H1 (cell line): ENCODE measurements at regions not wholly inside any gene's neighbourhood (a gene's known extent, or its start where the extent isn't known, plus 50 kb on each side); places are given as distances from the start of the nearest gene placed in this dataset.

Source experiments
- CTCF ChIA-PET: fragments of 300-600 bp; sonication (Branson Sonifier 250); formaldehyde crosslinking; loops from one replicate; lab custom pipeline; 2021; ENCODE audit not compliant: partially characterized antibody; lab: Charles Lee
- POLR2A ChIA-PET: fragments of 300-600 bp; sonication (Branson Sonifier 250); formaldehyde crosslinking; loops from one replicate; lab custom pipeline; 2021; ENCODE audit warnings: inconsistent platforms; ENCODE audit not compliant: partially characterized antibody; lab: Charles Lee
- DNase-seq, 2 experiments: peaks; one replicate each; pipeline versions ENCODE4 v3.0.0 to v3.0.0-alpha.2; 2010 to 2022; ENCODE audit warnings: low spot score in 2 of 2, low read depth in 1 of 2, mixed read lengths in 1 of 2
- FAIRE-seq: peaks from 2 replicates; lab custom pipeline; 2011; peaks lifted over from hg19 to GRCh38; lab: Jason Lieb, UNC
- H2AFZ ChIP-seq: 2 replicates; pipeline ENCODE4 v1.8.1; 2012; ENCODE audit warnings: low read length, inconsistent platforms
- H2AK5ac ChIP-seq: 2 replicates; pipeline ENCODE4 v1.6.1; 2013; ENCODE audit warnings: low read depth, low read length
- H2BK120ac ChIP-seq: replicated peaks from 2 replicates; pipeline ENCODE3; 2013; ENCODE audit warnings: low read depth, low read length, inconsistent platforms
- H2BK12ac ChIP-seq: 2 replicates; pipeline ENCODE4 v1.6.1; 2013; ENCODE audit warnings: low read depth, low read length
- H2BK15ac ChIP-seq: 2 replicates; pipeline ENCODE4 v1.6.1; 2013; ENCODE audit warnings: low read length
- H2BK20ac ChIP-seq: 2 replicates; pipeline ENCODE4 v1.6.1; 2013; ENCODE audit warnings: low read length
- H2BK5ac ChIP-seq: 2 replicates; pipeline ENCODE4 v1.6.1; 2013; ENCODE audit warnings: low read depth, low read length
- H3K14ac ChIP-seq: 2 replicates; pipeline ENCODE4 v1.6.1; 2013; ENCODE audit warnings: inconsistent platforms; ENCODE audit not compliant: insufficient read length
- H3K18ac ChIP-seq: 2 replicates; pipeline ENCODE4 v1.6.1; 2013; ENCODE audit warnings: low read length; ENCODE audit errors: extremely low read depth
- H3K23ac ChIP-seq: 2 replicates; pipeline ENCODE4 v1.6.1; 2013; ENCODE audit warnings: inconsistent platforms; ENCODE audit not compliant: insufficient read length
- H3K23me2 ChIP-seq: 2 replicates; pipeline ENCODE4 v1.6.1; 2013; ENCODE audit warnings: low read depth, low read length
- H3K27ac ChIP-seq: 2 replicates; pipeline ENCODE4 v1.6.1; 2011; ENCODE audit warnings: low read depth, low read length, inconsistent platforms
- H3K27me3 ChIP-seq, 4 experiments: replicated peaks in 1 of 4; 1 replicate in 1 of 4; 2 replicates in 3 of 4; pipeline versions ENCODE4 v1.6.1 to v1.8.1; 2011 to 2013; ENCODE audit warnings: low read length in 3 of 4, mild to moderate bottlenecking in 3 of 4, inconsistent platforms in 2 of 4, mixed read lengths in 2 of 4, moderate library complexity in 1 of 4; ENCODE audit not compliant: control insufficient read depth in 3 of 4, insufficient read depth in 3 of 4; ENCODE audit errors: extremely low read depth in 1 of 4
- H3K36me3 ChIP-seq, 4 experiments: 2 replicates each; pipeline versions ENCODE4 v1.6.1 to v1.8.1; 2011 to 2013; ENCODE audit warnings: mild to moderate bottlenecking in 4 of 4, low read length in 3 of 4, moderate library complexity in 2 of 4, control low read depth in 1 of 4, inconsistent platforms in 1 of 4; ENCODE audit not compliant: insufficient read depth in 4 of 4, control insufficient read depth in 2 of 4
- H3K4ac ChIP-seq: replicated peaks from 2 replicates; pipeline ENCODE3; 2013; ENCODE audit warnings: low read length, low read depth, mixed read lengths, inconsistent platforms; ENCODE audit not compliant: insufficient read length
- H3K4me1 ChIP-seq, 4 experiments: replicated peaks in 1 of 4; 1 replicate in 1 of 4; 2 replicates in 3 of 4; pipeline versions ENCODE4 v1.6.1 to v1.8.1; 2011 to 2013; ENCODE audit warnings: low read length in 3 of 4, inconsistent platforms in 2 of 4, mixed read lengths in 1 of 4; ENCODE audit not compliant: insufficient read depth in 4 of 4, control insufficient read depth in 3 of 4
- H3K4me2 ChIP-seq, 2 experiments: 2 replicates each; pipeline versions ENCODE4 v1.6.1 to v1.8.1; 2011 to 2013; ENCODE audit warnings: low read depth in 2 of 2, low read length in 2 of 2, control low read depth in 1 of 2, inconsistent platforms in 1 of 2, mild to moderate bottlenecking in 1 of 2; ENCODE audit not compliant: insufficient read depth in 1 of 2
- H3K4me3 ChIP-seq, 4 experiments: fragments of 200-600, 300-600 bp in 1 of 4; sonication (generic), shearing (Covaris generic), sonication (Bioruptor Twin) in 1 of 4; 2 replicates each; pipeline versions ENCODE4 v1.5.1 to v1.8.1; 2011 to 2016; ENCODE audit warnings: low read length in 4 of 4, low read depth in 3 of 4, control low read depth in 2 of 4, inconsistent platforms in 2 of 4, mild to moderate bottlenecking in 2 of 4, mixed read lengths in 1 of 4, moderate library complexity in 1 of 4; ENCODE audit not compliant: insufficient read depth in 2 of 4; ENCODE audit errors: extremely low read depth in 1 of 4
- H3K56ac ChIP-seq: replicated peaks from 2 replicates; pipeline ENCODE3; 2013; ENCODE audit warnings: low read depth, mild to moderate bottlenecking, mixed read lengths, low read length, inconsistent platforms; ENCODE audit not compliant: insufficient read length
- H3K79me1 ChIP-seq: 2 replicates; pipeline ENCODE4 v1.6.1; 2013; ENCODE audit warnings: low read depth, low read length, control low read depth
- H3K79me2 ChIP-seq, 2 experiments: 2 replicates each; pipeline versions ENCODE4 v1.6.1 to v1.8.1; 2012 to 2013; ENCODE audit warnings: low read length in 2 of 2, mild to moderate bottlenecking in 2 of 2, inconsistent platforms in 1 of 2; ENCODE audit not compliant: insufficient read depth in 2 of 2, control insufficient read depth in 1 of 2
- H3K9ac ChIP-seq, 4 experiments: replicated peaks in 1 of 4; 1 replicate in 1 of 4; 2 replicates in 3 of 4; pipeline versions ENCODE4 v1.6.1 to v1.8.1; 2011 to 2013; ENCODE audit warnings: low read depth in 3 of 4, low read length in 3 of 4, control low read depth in 2 of 4, mild to moderate bottlenecking in 2 of 4, moderate library complexity in 2 of 4, inconsistent platforms in 1 of 4; ENCODE audit errors: extremely low read depth in 1 of 4
- H3K9me3 ChIP-seq, 2 experiments: 2 replicates each; pipeline versions ENCODE4 v1.6.1 to v1.8.1; 2012 to 2013; ENCODE audit warnings: mild to moderate bottlenecking in 2 of 2, moderate library complexity in 2 of 2, control low read depth in 1 of 2, inconsistent platforms in 1 of 2, low read depth in 1 of 2, low read length in 1 of 2, mixed read lengths in 1 of 2; ENCODE audit not compliant: insufficient read depth in 2 of 2
- H4K20me1 ChIP-seq, 2 experiments: replicated peaks in 1 of 2; 2 replicates each; pipeline versions ENCODE3 to v1.8.1; 2011 to 2013; ENCODE audit warnings: inconsistent platforms in 2 of 2, low read length in 2 of 2, mild to moderate bottlenecking in 1 of 2; ENCODE audit not compliant: insufficient read depth in 2 of 2, control insufficient read depth in 1 of 2
- H4K5ac ChIP-seq: 2 replicates; pipeline ENCODE4 v1.6.1; 2013; ENCODE audit warnings: low read length, low read depth, mixed read lengths, inconsistent platforms; ENCODE audit not compliant: insufficient read length
- H4K8ac ChIP-seq: 2 replicates; pipeline ENCODE4 v1.8.0; 2013; ENCODE audit warnings: mild to moderate bottlenecking, moderate library complexity, low read length, inconsistent platforms; ENCODE audit not compliant: insufficient read depth; ENCODE audit errors: extremely low read depth
- H4K91ac ChIP-seq: replicated peaks from 2 replicates; pipeline ENCODE3; 2013; ENCODE audit warnings: low read length, mixed read lengths, inconsistent platforms; ENCODE audit not compliant: insufficient read length
- CHD1 ChIP-seq: IDR thresholded peaks from 2 replicates; pipeline ENCODE4 v1.6.1; 2012; ENCODE audit warnings: low read depth, low read length, improper control_type of control experiment
- MAFK ChIP-seq: IDR thresholded peaks from 2 replicates; pipeline ENCODE4 v1.6.1; 2012; ENCODE audit warnings: low read depth, mild to moderate bottlenecking, improper control_type of control experiment, low read length
- POLR2A ChIP-seq, 2 experiments: IDR thresholded peaks; 1 replicate in 1 of 2; 2 replicates in 1 of 2; pipeline ENCODE4 v1.6.1; 2011; ENCODE audit warnings: low read depth in 2 of 2, low read length in 2 of 2, mild to moderate bottlenecking in 2 of 2; ENCODE audit errors: control extremely low read depth in 1 of 2
- POU5F1 ChIP-seq: IDR thresholded peaks from 2 replicates; pipeline ENCODE4 v1.6.1; 2011; ENCODE audit warnings: low read depth, mild to moderate bottlenecking, low read length, moderate library complexity
- RAD21 ChIP-seq, 2 experiments: IDR thresholded peaks in 1 of 2; conservative IDR thresholded peaks in 1 of 2; 2 replicates each; pipeline ENCODE4 v1.6.1; 2011; ENCODE audit warnings: low read depth in 2 of 2, low read length in 2 of 2, improper control_type of control experiment in 1 of 2, inconsistent platforms in 1 of 2, mild to moderate bottlenecking in 1 of 2, moderate library complexity in 1 of 2
- SIN3A ChIP-seq, 2 experiments: IDR thresholded peaks in 1 of 2; conservative IDR thresholded peaks in 1 of 2; 2 replicates each; pipeline ENCODE4 v1.6.1; 2011 to 2012; ENCODE audit warnings: low read length in 2 of 2, improper control_type of control experiment in 1 of 2, low read depth in 1 of 2, mild to moderate bottlenecking in 1 of 2
- SIRT6 ChIP-seq: IDR thresholded peaks from one replicate; pipeline ENCODE4 v1.7.1; 2012; ENCODE audit warnings: low read length, inconsistent platforms
- SRF ChIP-seq: IDR thresholded peaks from 2 replicates; pipeline ENCODE4 v1.6.1; 2011; ENCODE audit warnings: mild to moderate bottlenecking, low read depth, low read length, moderate library complexity
- USF2 ChIP-seq: IDR thresholded peaks from 2 replicates; pipeline ENCODE4 v1.6.1; 2011; ENCODE audit warnings: low read length, improper control_type of control experiment
- WGBS, 2 experiments: shearing (Covaris generic) in 1 of 2; methylation state at CpG; one replicate each; pipeline versions ENCODE4 v1.1.6 to v1.1.7; 2013 to 2015; ENCODE audit warnings: low lambda C conversion rate in 2 of 2, mixed read lengths in 2 of 2, inconsistent platforms in 1 of 2, low coverage in 1 of 2, missing lambda C conversion rate in 1 of 2; ENCODE audit not compliant: insufficient replicate concordance in 2 of 2, insufficient coverage in 1 of 2, insufficient read length in 1 of 2; ENCODE audit errors: extremely low coverage in 1 of 2, missing lambda C conversion rate in 1 of 2; 5-methylcytosine and 5-hydroxymethylcytosine counted together

- Histone ChIP-seq H3K4me1 (no peaks in the 10 kb centered on the region), H2BK120ac (no peak overlapping the region), H4K8ac (no peak overlapping the region), H2BK20ac (no peak overlapping the region), H4K91ac (no peak overlapping the region), H3K9ac (no peak overlapping the region), H2AK5ac (no peak overlapping the region), H3K18ac (no peak overlapping the region), H2BK5ac (no peak overlapping the region), H2AFZ (peak overlapping the region; percentile 36; the same call in 1 of the 2 replicates), H3K79me2 (no peaks in the 10 kb centered on the region), H3K4ac (no peak overlapping the region), H3K23ac (no peak overlapping the region), H3K9me3 (no peaks in the 10 kb centered on the region), H3K56ac (no peak overlapping the region), H4K20me1 (no peaks in the 10 kb centered on the region), H3K4me2 (no peak overlapping the region), H3K14ac (no peak overlapping the region), H3K27ac (no peak overlapping the region), H4K5ac (no peak overlapping the region), H3K36me3 (no peaks in the 10 kb centered on the region), H3K23me2 (no peaks in the 10 kb centered on the region), H2BK12ac (no peak overlapping the region), H3K4me3 (no peak overlapping the region), H3K79me1 (no peaks in the 10 kb centered on the region), H2BK15ac (no peak overlapping the region), H3K27me3 (no peaks in the 10 kb centered on the region)
- no peak for TF ChIP-seq USF2
- no peak for TF ChIP-seq SIN3A (conservative IDR thresholded peaks at IDR 0.05 in 1 of 2, IDR thresholded peaks at IDR 0.05 in 1 of 2; ENCODE audit: low read depth in 1 of 2, low read length in 2 of 2)
- TF ChIP-seq POLR2A (IDR thresholded peaks at IDR 0.05; ENCODE audit: control extremely low read depth in 1 of 2, low read depth in 2 of 2, low read length in 2 of 2): no peak
- no peak for TF ChIP-seq SIRT6
- no peak for TF ChIP-seq CHD1
- TF ChIP-seq RAD21 (IDR thresholded peaks at IDR 0.05 in 1 of 2, conservative IDR thresholded peaks at IDR 0.05 in 1 of 2; ENCODE audit: low read depth in 2 of 2, low read length in 2 of 2): no peak
- TF ChIP-seq POU5F1: no peak
- no peak for TF ChIP-seq MAFK
- no peak for TF ChIP-seq SRF
- POLR2A ChIA-PET: no interaction called here
- CTCF ChIA-PET: interaction anchor here (0.8 to 1.0 kb wide), 2 partner anchors 15 to 17 kb away, joined by 3 to 4 read pairs; no protein-coding TSS in a partner anchor
- FAIRE-seq: no peak
- no peak for DNase-seq
- WGBS, 2 experiments: 81% methylated on average over 3 of the region's 3 CpGs; no CpG with 5 or more reads in 1 of the 2 experiments
Measured at GRCh38 chr4:145308598-145308997, 128.2 kb upstream of the OTUD4 start.
